Activated B cell treated with CpG ODN at 0.5 μM for 24 hours (primary cell): ENCODE measurements at regions not wholly inside any gene's neighbourhood (a gene's known extent, or its start where the extent isn't known, plus 50 kb on each side); places are given as distances from the start of the nearest gene placed in this dataset.

Experiments used
- ATAC-seq: fragments of 200-7000 bp; cut with Tn5 transposase; one replicate; pipeline ENCODE4 v1.10.0; 2021; ENCODE audit warnings: low read depth, mild to moderate bottlenecking, moderate library complexity
- CTCF ChIA-PET: fragments of 350-600 bp; sonication (Branson Sonifier 250); formaldehyde crosslinking; loops from one replicate; lab custom pipeline; 2021; ENCODE audit warnings: antibody characterized with exemption; lab: Charles Lee
- POLR2A ChIA-PET: fragments of 350-600 bp; sonication (Branson Sonifier 250); formaldehyde crosslinking; loops from one replicate; lab custom pipeline; 2021; ENCODE audit warnings: antibody characterized with exemption; lab: Charles Lee
- DNase-seq: peaks from one replicate; pipeline ENCODE4 v3.0.0; 2022
- H3K27ac Mint-ChIP-seq: one replicate; pipeline ENCODE4 v1.8.0; 2020; ENCODE audit warnings: mixed read lengths
- H3K27me3 Mint-ChIP-seq: one replicate; pipeline ENCODE4 v1.8.0; 2021; ENCODE audit warnings: mixed read lengths
- H3K36me3 Mint-ChIP-seq: one replicate; pipeline ENCODE4 v1.8.0; 2021; ENCODE audit warnings: low read depth, mixed read lengths
- H3K4me1 Mint-ChIP-seq: one replicate; pipeline ENCODE4 v1.8.0; 2021; ENCODE audit warnings: mixed read lengths
- H3K4me3 Mint-ChIP-seq: one replicate; pipeline ENCODE4 v1.8.0; 2020; ENCODE audit warnings: mild to moderate bottlenecking, mixed read lengths
- H3K9me3 Mint-ChIP-seq: one replicate; pipeline ENCODE4 v1.8.0; 2020; ENCODE audit warnings: mixed read lengths
- CTCF ChIP-seq: fragments of 200-600 bp; IDR thresholded peaks from one replicate; pipeline ENCODE4 v1.8.0; 2022; ENCODE audit warnings: antibody characterized with exemption, mild to moderate bottlenecking
- intact Hi-C: fragments of 100-400 bp; cut with micrococcal nuclease; formaldehyde crosslinking; loops from one replicate; pipeline ENCODE4 v1.15.1; 2024

GRCh38 chr16:51666821-51667220, 515.8 kb upstream of the SALL1 start:
- POLR2A ChIA-PET, result no interaction called here
- ATAC-seq (no peak), DNase-seq (no peak)
- intact Hi-C loops, result no loop called here
- Mint-ChIP-seq H3K27me3 (no peaks in the 10 kb centered on the region), H3K27ac (no peak overlapping the region), H3K4me3 (no peak overlapping the region), H3K4me1 (no peaks in the 10 kb centered on the region), H3K9me3 (peaks cover 4% of the 10 kb centered on the region), H3K36me3 (no peaks in the 10 kb centered on the region)
- no peak for TF ChIP-seq CTCF
- CTCF ChIA-PET, result no interaction called here

- Mint-ChIP-seq H3K4me1 (no peaks in the 10 kb centered on the region), H3K9me3 (peaks cover 4% of the 10 kb centered on the region), H3K4me3 (no peak overlapping the region), H3K36me3 (no peaks in the 10 kb centered on the region), H3K27ac (no peak overlapping the region), H3K27me3 (no peaks in the 10 kb centered on the region)
- POLR2A ChIA-PET, result no interaction called here
- CTCF ChIA-PET, result no interaction called here
- no peak for DNase-seq
- TF ChIP-seq CTCF, result no peak
- intact Hi-C loops, result no loop called here
- ATAC-seq, result no peak
Observed at GRCh38 chr16:51666074-51666473, 515.0 kb upstream of the SALL1 start.

GRCh38 chr16:51665436-51665998, 514.4 kb upstream of the SALL1 start:
- CTCF ChIA-PET, result no interaction called here
- H3K4me3 Mint-ChIP-seq, result no peak overlapping the region
- H3K36me3 Mint-ChIP-seq, result no peaks in the 10 kb centered on the region
- peaks cover 4% of the 10 kb centered on the region for H3K9me3 Mint-ChIP-seq
- intact Hi-C loops, result no loop called here
- H3K27me3 Mint-ChIP-seq, result no peaks in the 10 kb centered on the region
- H3K4me1 Mint-ChIP-seq, result no peaks in the 10 kb centered on the region
- no peak for TF ChIP-seq CTCF
- ATAC-seq (no peak), DNase-seq (no peak)
- POLR2A ChIA-PET, result no interaction called here
- H3K27ac Mint-ChIP-seq, result no peak overlapping the region

- DNase-seq (no peak), ATAC-seq (no peak)
- POLR2A ChIA-PET, result no interaction called here
- Mint-ChIP-seq H3K4me3 (no peak overlapping the region), H3K27me3 (no peaks in the 10 kb centered on the region), H3K4me1 (no peaks in the 10 kb centered on the region), H3K9me3 (peaks cover 3% of the 10 kb centered on the region), H3K36me3 (no peaks in the 10 kb centered on the region), H3K27ac (no peak overlapping the region)
- CTCF ChIA-PET, result no interaction called here
- intact Hi-C loops, result no loop called here
- TF ChIP-seq CTCF, result no peak
Observed at GRCh38 chr16:51658531-51658930, 507.5 kb upstream of the SALL1 start.

- peaks cover 3% of the 10 kb centered on the region for H3K9me3 Mint-ChIP-seq
- no peak for DNase-seq
- H3K4me3 Mint-ChIP-seq, result no peak overlapping the region
- ChIA-PET CTCF (no interaction called here), POLR2A (no interaction called here)
- H3K27ac Mint-ChIP-seq, result no peak overlapping the region
- no peaks in the 10 kb centered on the region for H3K4me1 Mint-ChIP-seq
- ATAC-seq, result no peak
- intact Hi-C loops, result no loop called here
- TF ChIP-seq CTCF, result no peak
- no peaks in the 10 kb centered on the region for H3K36me3 Mint-ChIP-seq
- no peaks in the 10 kb centered on the region for H3K27me3 Mint-ChIP-seq
Observed at GRCh38 chr16:51657848-51658247, 506.8 kb upstream of the SALL1 start.
